Loucy (cell line): ENCODE measurements at regions not wholly inside any gene's neighbourhood (a gene's known extent, or its start where the extent isn't known, plus 50 kb on each side); places are given as distances from the start of the nearest gene placed in this dataset.

Experiments
- H2AFZ ChIP-seq: fragments of 200-600 bp; sonication (generic); 2 replicates; pipeline ENCODE4 v1.6.0; 2016; ENCODE audit warnings: antibody characterized with exemption, mild to moderate bottlenecking, low read length, moderate library complexity
- H3F3A ChIP-seq: fragments of 200-600 bp; 2 replicates; pipeline ENCODE4 v1.6.0; 2016; ENCODE audit warnings: antibody characterized with exemption, low read depth, mild to moderate bottlenecking
- H3K27me3 ChIP-seq: fragments of 200-600 bp; sonication (generic); 2 replicates; pipeline ENCODE4 v1.6.1; 2014; ENCODE audit warnings: low read length, mild to moderate bottlenecking; ENCODE audit not compliant: insufficient read depth, poor library complexity, severe bottlenecking
- H3K36me3 ChIP-seq: fragments of 200-600 bp; sonication (generic); 2 replicates; pipeline ENCODE4 v1.6.1; 2016; ENCODE audit warnings: low read length; ENCODE audit not compliant: insufficient read depth
- H3K4me1 ChIP-seq: fragments of 200-600 bp; sonication (generic); 2 replicates; pipeline ENCODE4 v1.5.1; 2014; ENCODE audit warnings: low read length, mild to moderate bottlenecking; ENCODE audit not compliant: insufficient read depth, poor library complexity, severe bottlenecking
- H3K4me2 ChIP-seq: fragments of 200-600 bp; sonication (generic); 2 replicates; pipeline ENCODE4 v1.6.0; 2014; ENCODE audit warnings: antibody characterized with exemption, low read length, low read depth, mild to moderate bottlenecking; ENCODE audit not compliant: poor library complexity, severe bottlenecking
- H3K4me3 ChIP-seq: fragments of 200-600 bp; sonication (generic); 2 replicates; pipeline ENCODE4 v1.5.1; 2014; ENCODE audit warnings: low read length, mild to moderate bottlenecking, mixed read lengths; ENCODE audit not compliant: poor library complexity, severe bottlenecking
- H3K79me2 ChIP-seq: fragments of 200-600 bp; sonication (generic); 2 replicates; pipeline ENCODE4 v1.6.1; 2014; ENCODE audit warnings: low read length; ENCODE audit not compliant: insufficient read depth
- H3K9ac ChIP-seq: fragments of 200-600 bp; sonication (generic); 2 replicates; pipeline ENCODE4 v1.6.0; 2014; ENCODE audit warnings: mild to moderate bottlenecking, low read depth, low read length, moderate library complexity; ENCODE audit not compliant: poor library complexity, severe bottlenecking
- H3K9me2 ChIP-seq: fragments of 200-600 bp; sonication (generic); replicated peaks from 2 replicates; pipeline ENCODE4 v1.6.1; 2016; ENCODE audit warnings: low read depth, low read length, mixed read lengths
- H3K9me3 ChIP-seq: fragments of 200-600 bp; sonication (generic); 2 replicates; pipeline ENCODE4 v1.6.1; 2014; ENCODE audit warnings: mild to moderate bottlenecking, antibody characterized with exemption, low read length, low read depth; ENCODE audit not compliant: insufficient read depth
- H4K20me1 ChIP-seq: fragments of 200-600 bp; sonication (generic); 2 replicates; pipeline ENCODE4 v1.6.0; 2014; ENCODE audit warnings: antibody characterized with exemption, low read length, mild to moderate bottlenecking; ENCODE audit not compliant: insufficient read depth, poor library complexity, severe bottlenecking
- CTCF ChIP-seq: fragments of 200-600 bp; sonication (generic); conservative IDR thresholded peaks from 2 replicates; pipeline ENCODE4 v1.5.1; 2014; ENCODE audit warnings: mild to moderate bottlenecking, antibody characterized with exemption, low read length
- EZH2phosphoT487 ChIP-seq: fragments of 200-600 bp; IDR thresholded peaks from 2 replicates; pipeline ENCODE4 v1.6.1; 2018; ENCODE audit warnings: antibody characterized with exemption, mild to moderate bottlenecking, moderate library complexity, borderline replicate concordance

GRCh38 chr2:122108186-122108585 is 352.7 kb downstream of the TSN start:
- H2AFZ ChIP-seq, result no peak overlapping the region
- no peak overlapping the region for H3K9ac ChIP-seq
- no peaks in the 10 kb centered on the region for H3F3A ChIP-seq
- H3K9me3 ChIP-seq, result no peaks in the 10 kb centered on the region
- H3K4me3 ChIP-seq, result no peak overlapping the region
- H3K79me2 ChIP-seq, result no peaks in the 10 kb centered on the region
- no peaks in the 10 kb centered on the region for H3K9me2 ChIP-seq
- TF ChIP-seq CTCF (no peak), EZH2phosphoT487 (no peak)
- H4K20me1 ChIP-seq, result no peaks in the 10 kb centered on the region
- no peak overlapping the region for H3K4me2 ChIP-seq
- no peaks in the 10 kb centered on the region for H3K4me1 ChIP-seq
- no peaks in the 10 kb centered on the region for H3K36me3 ChIP-seq
- H3K27me3 ChIP-seq, result no peaks in the 10 kb centered on the region

GRCh38 chr2:122112216-122113005 is 357.0 kb downstream of the TSN start:
- H2AFZ ChIP-seq, result no peak overlapping the region

DNA sequence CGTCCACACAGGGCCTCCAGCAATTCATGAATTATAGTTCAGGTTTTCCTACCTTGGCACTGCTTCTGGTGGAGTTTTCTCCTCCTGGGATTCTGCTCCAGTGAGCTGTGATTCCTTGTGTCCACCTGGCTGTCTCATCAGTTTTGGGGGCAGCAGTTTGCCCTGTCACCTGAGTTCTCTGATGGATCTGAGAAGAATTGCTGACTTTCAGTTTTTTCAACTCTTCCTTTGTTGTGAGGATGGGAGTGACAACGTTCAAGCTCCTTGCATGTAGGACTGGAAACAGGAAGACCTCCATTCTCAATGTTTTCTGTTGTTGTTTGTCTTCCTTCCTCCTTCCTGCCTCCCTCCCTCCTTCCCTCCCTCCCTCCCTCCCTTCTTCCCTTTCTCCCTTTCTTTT is 359.0 kb downstream of the TSN start:
- H3K27me3 ChIP-seq, result no peaks in the 10 kb centered on the region
- H3K9me2 ChIP-seq, result no peaks in the 10 kb centered on the region
- H2AFZ ChIP-seq, result no peak overlapping the region
- H3K9me3 ChIP-seq, result no peaks in the 10 kb centered on the region
- H3K4me2 ChIP-seq, result no peak overlapping the region
- H4K20me1 ChIP-seq, result no peaks in the 10 kb centered on the region
- no peaks in the 10 kb centered on the region for H3F3A ChIP-seq
- no peaks in the 10 kb centered on the region for H3K79me2 ChIP-seq
- TF ChIP-seq EZH2phosphoT487 (no peak), CTCF (no peak)
- no peaks in the 10 kb centered on the region for H3K36me3 ChIP-seq
- H3K4me3 ChIP-seq, result no peak overlapping the region
- no peak overlapping the region for H3K9ac ChIP-seq
- H3K4me1 ChIP-seq, result no peaks in the 10 kb centered on the region

More at GRCh38 chr2:122112216-122113005, 357.0 kb downstream of the TSN start:
- no peaks in the 10 kb centered on the region for H3K36me3 ChIP-seq
- no peaks in the 10 kb centered on the region for H3K4me1 ChIP-seq
- no peaks in the 10 kb centered on the region for H3F3A ChIP-seq
- no peaks in the 10 kb centered on the region for H3K9me2 ChIP-seq
- H3K4me3 ChIP-seq, result no peak overlapping the region
- no peaks in the 10 kb centered on the region for H3K79me2 ChIP-seq
- H3K27me3 ChIP-seq, result no peaks in the 10 kb centered on the region
- TF ChIP-seq EZH2phosphoT487, result no peak
- no peak for TF ChIP-seq CTCF
- H4K20me1 ChIP-seq, result no peaks in the 10 kb centered on the region
- H3K9ac ChIP-seq, result no peak overlapping the region
- H3K9me3 ChIP-seq, result no peaks in the 10 kb centered on the region
- H3K4me2 ChIP-seq, result no peak overlapping the region
